Sigmoid colon (tissue), 6 donors: ENCODE measurements at regions not wholly inside any gene's neighbourhood (a gene's known extent, or its start where the extent isn't known, plus 50 kb on each side); places are given as distances from the start of the nearest gene placed in this dataset.
"Not testable (repeated sequence)": the region's sequence is repeated elsewhere in the genome, so short reads cannot be mapped to it uniquely, and the experiment has no call there.

ENCODE experiments used
- DNase-seq: peaks from one replicate; pipeline ENCODE4 v3.0.0-alpha.2; 2019
- H3K27ac ChIP-seq, 4 donors: fragments of 200-600 bp; sonication (generic); one replicate each; pipeline ENCODE4 v1.5.1; 2016 to 2019; ENCODE audit warnings: mild to moderate bottlenecking in 1 of 4
- H3K27me3 ChIP-seq, 3 donors: fragments of 200-600 bp; sonication (generic); one replicate each; pipeline ENCODE4 v1.5.1; 2019; ENCODE audit warnings: mild to moderate bottlenecking in 1 of 3
- H3K36me3 ChIP-seq, 4 donors: fragments of 200-600 bp; sonication (generic); one replicate each; pipeline ENCODE4 v1.5.1; 2016 to 2019
- H3K4me1 ChIP-seq, 4 donors: fragments of 200-600 bp; sonication (generic); one replicate each; pipeline ENCODE4 v1.5.1; 2017 to 2019
- H3K4me3 ChIP-seq, 4 donors: fragments of 200-600 bp; sonication (generic); one replicate each; pipeline ENCODE4 v1.5.1; 2017 to 2019; ENCODE audit warnings: mild to moderate bottlenecking in 2 of 4, moderate library complexity in 1 of 4
- H3K9me3 ChIP-seq, 4 donors: fragments of 200-600 bp in 3 of 4; sonication (generic) in 3 of 4; one replicate each; pipeline versions ENCODE4 v1.5.1 to v1.6.1; 2013 to 2019
- CTCF ChIP-seq, 4 experiments: fragments of 450-650 bp in 3 of 4; fragments of 200-600 bp in 1 of 4; IDR thresholded peaks; one replicate each; pipeline ENCODE4 v1.5.1; 2016 to 2019; ENCODE audit warnings: antibody characterized with exemption in 4 of 4, mild to moderate bottlenecking in 3 of 4, moderate library complexity in 2 of 4
- EP300 ChIP-seq, 4 donors: sonication (generic); formaldehyde crosslinking; IDR thresholded peaks; one replicate each; pipeline ENCODE4 v1.6.1; 2017; ENCODE audit warnings: antibody characterized with exemption in 4 of 4
- POLR2A ChIP-seq, 2 donors: fragments of 450-650 bp; IDR thresholded peaks; one replicate each; pipeline ENCODE4 v1.6.1; 2016; ENCODE audit warnings: antibody characterized with exemption in 2 of 2, mild to moderate bottlenecking in 2 of 2, moderate library complexity in 2 of 2
- POLR2AphosphoS5 ChIP-seq, 4 donors: sonication (generic); formaldehyde crosslinking; IDR thresholded peaks; one replicate each; pipeline ENCODE4 v1.6.1; 2017; ENCODE audit warnings: antibody characterized with exemption in 4 of 4
- WGBS, 2 donors: extraction: QIAGEN DNeasy Blood & Tissue Kit; methylation state at CpG; one replicate each; pipeline ENCODE4 v1.1.7; 2013; 5-methylcytosine and 5-hydroxymethylcytosine counted together
- intact Hi-C: fragments of 100-400 bp; cut with DNase I; formaldehyde crosslinking; loops from one replicate; pipeline ENCODE4 v1.15.1; 2023
- donor health status: healthy with polysubstance abuse.
- donor health status: healthy.

GRCh38 chr3:83218383-83219200 lies 1457.1 kb upstream of the GBE1 start:
- Histone ChIP-seq H3K9me3 (no peaks in the 10 kb centered on the region), H3K36me3 (no peaks in the 10 kb centered on the region), H3K4me1 (no peaks in the 10 kb centered on the region), H3K27me3 (no peaks in the 10 kb centered on the region), H3K4me3 (no peak overlapping the region), H3K27ac (no peak overlapping the region)
- DNase-seq: peak; percentile 52
- intact Hi-C loops: no loop called here
- WGBS, 2 donors: 91% methylated on average over 14 of the region's 14 CpGs
- TF ChIP-seq POLR2AphosphoS5 (IDR thresholded peaks at IDR 0.05): no peak
- TF ChIP-seq POLR2A (IDR thresholded peaks at IDR 0.05): no peak
- TF ChIP-seq EP300 (IDR thresholded peaks at IDR 0.05): no peak
- no peak for TF ChIP-seq CTCF (IDR thresholded peaks at IDR 0.05)

- intact Hi-C loops, H3K4me3 ChIP-seq, H3K27me3 ChIP-seq, H3K4me1 ChIP-seq, H3K9me3 ChIP-seq, H3K36me3 ChIP-seq, H3K27ac ChIP-seq: not testable (repeated sequence)
- peak; percentile 38 for DNase-seq
- 96 to 98% methylated on average over 41 of the region's 41 CpGs for WGBS, 2 donors
Observed at GRCh38 chr3:83217595-83218118, 1456.2 kb upstream of the GBE1 start.

GRCh38 chr3:83216919-83217594 lies 1455.6 kb upstream of the GBE1 start:
- intact Hi-C loops: no loop called here
- Histone ChIP-seq H3K4me3 (no peak overlapping the region), H3K36me3 (no peaks in the 10 kb centered on the region), H3K27ac (no peak overlapping the region), H3K27me3 (no peaks in the 10 kb centered on the region), H3K4me1 (no peaks in the 10 kb centered on the region), H3K9me3 (no peaks in the 10 kb centered on the region)
- DNase-seq: peak; percentile 60
- TF ChIP-seq CTCF (IDR thresholded peaks at IDR 0.05) (no peak), POLR2AphosphoS5 (IDR thresholded peaks at IDR 0.05) (no peak), EP300 (IDR thresholded peaks at IDR 0.05) (no peak), POLR2A (IDR thresholded peaks at IDR 0.05) (no peak)
- WGBS, 2 donors: 88 to 91% methylated on average over 24 of the region's 24 CpGs

GRCh38 chr3:83195243-83195642 lies 1433.8 kb upstream of the GBE1 start:
- TF ChIP-seq CTCF (IDR thresholded peaks at IDR 0.05) (no peak), POLR2A (IDR thresholded peaks at IDR 0.05) (no peak), EP300 (IDR thresholded peaks at IDR 0.05) (no peak), POLR2AphosphoS5 (IDR thresholded peaks at IDR 0.05) (no peak)

GRCh38 chr3:83193526-83193925 lies 1432.1 kb upstream of the GBE1 start:
- Histone ChIP-seq H3K27ac (no peak overlapping the region), H3K36me3 (no peaks in the 10 kb centered on the region), H3K9me3 (no peaks in the 10 kb centered on the region), H3K27me3 (no peaks in the 10 kb centered on the region), H3K4me3 (no peak overlapping the region), H3K4me1 (no peaks in the 10 kb centered on the region)
- no peak for DNase-seq
- 79 to 86% methylated on average over 1 of the region's 1 CpG for WGBS, 2 donors
- TF ChIP-seq POLR2A (IDR thresholded peaks at IDR 0.05) (no peak), POLR2AphosphoS5 (IDR thresholded peaks at IDR 0.05) (no peak), EP300 (IDR thresholded peaks at IDR 0.05) (no peak), CTCF (IDR thresholded peaks at IDR 0.05) (no peak)
- intact Hi-C loops: no loop called here

More at GRCh38 chr3:83195243-83195642, 1433.8 kb upstream of the GBE1 start:
- Histone ChIP-seq H3K4me1 (no peaks in the 10 kb centered on the region), H3K36me3 (no peaks in the 10 kb centered on the region), H3K4me3 (no peak overlapping the region), H3K9me3 (no peaks in the 10 kb centered on the region), H3K27me3 (no peaks in the 10 kb centered on the region), H3K27ac (no peak overlapping the region)
- intact Hi-C loops: no loop called here
- no peak for DNase-seq
